MCF 10A (cell line): ENCODE measurements at regions not wholly inside any gene's neighbourhood (a gene's known extent, or its start where the extent isn't known, plus 50 kb on each side); places are given as distances from the start of the nearest gene placed in this dataset.

Source experiments
- BruUV-seq: library from RNA; stranded (reverse); fragments of 400-500 nt; replicated peaks from 2 replicates; lab custom pipeline; 2021; lab: Mats Ljungman, UMichigan
- CTCF ChIA-PET: fragments of 300-600 bp; sonication (Branson Sonifier 250); formaldehyde crosslinking; extraction: SDS; loops from one replicate; lab custom pipeline; 2021; ENCODE audit warnings: antibody characterized with exemption, inconsistent platforms; lab: Yijun Ruan, JAX
- POLR2A ChIA-PET: fragments of 300-600, 350-650 bp; sonication (Branson Sonifier 250); formaldehyde crosslinking; extraction: SDS; loops from one replicate; lab custom pipeline; 2020; ENCODE audit warnings: antibody characterized with exemption, inconsistent platforms; lab: Yijun Ruan, JAX
- DNase-seq: peaks from one replicate; pipeline ENCODE4 v3.0.0-alpha.2; 2018; ENCODE audit not compliant: unreplicated experiment
- H3K27ac Mint-ChIP-seq: one replicate; pipeline ENCODE4 v1.8.0; 2022; ENCODE audit warnings: mild to moderate bottlenecking, low read depth, mixed read lengths; ENCODE audit not compliant: unreplicated experiment
- H3K27me3 Mint-ChIP-seq: one replicate; pipeline ENCODE4 v1.8.0; 2022; ENCODE audit warnings: mixed read lengths; ENCODE audit not compliant: insufficient read depth, unreplicated experiment
- H3K36me3 Mint-ChIP-seq: one replicate; pipeline ENCODE4 v1.8.0; 2022; ENCODE audit warnings: mild to moderate bottlenecking, moderate library complexity, mixed read lengths; ENCODE audit not compliant: insufficient read depth, unreplicated experiment
- H3K4me1 Mint-ChIP-seq: one replicate; pipeline ENCODE4 v1.8.0; 2022; ENCODE audit warnings: mixed read lengths; ENCODE audit not compliant: insufficient read depth, unreplicated experiment
- H3K4me3 Mint-ChIP-seq: one replicate; pipeline ENCODE4 v1.8.0; 2022; ENCODE audit warnings: mild to moderate bottlenecking, moderate library complexity, mixed read lengths; ENCODE audit not compliant: unreplicated experiment
- H3K9me3 Mint-ChIP-seq: one replicate; pipeline ENCODE4 v1.8.0; 2022; ENCODE audit warnings: mixed read lengths; ENCODE audit not compliant: unreplicated experiment
- CTCF ChIP-seq: fragments of 200-600 bp; IDR thresholded peaks from one replicate; pipeline ENCODE4 v1.8.0; 2022; ENCODE audit warnings: antibody characterized with exemption, mild to moderate bottlenecking; ENCODE audit not compliant: unreplicated experiment
- intact Hi-C: fragments of 100-400 bp; cut with micrococcal nuclease; formaldehyde crosslinking; loops from 2 replicates; pipeline ENCODE4 v1.14.1; 2022

DNA sequence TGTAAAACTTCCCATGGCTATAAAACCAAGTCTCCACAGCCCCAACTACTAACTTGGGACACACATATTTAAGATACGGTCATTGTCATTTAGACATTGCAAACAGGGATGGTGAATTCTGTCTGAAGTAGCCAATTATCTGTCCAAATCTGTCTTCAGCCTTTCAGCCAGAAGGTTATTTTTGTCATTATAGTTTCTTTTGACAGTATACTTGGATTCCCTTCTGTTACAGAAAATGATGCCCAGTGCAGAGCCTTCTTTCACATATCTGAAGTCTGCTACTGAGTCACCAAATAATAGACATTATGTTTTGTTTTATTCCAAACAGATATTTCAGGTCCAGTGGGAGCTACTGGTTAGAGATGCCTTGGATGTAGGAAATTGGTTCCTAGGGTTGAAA is 452.4 kb upstream of the HTR2A start:
- no peak for TF ChIP-seq CTCF
- Mint-ChIP-seq H3K4me3 (no peak overlapping the region), H3K4me1 (no peaks in the 10 kb centered on the region), H3K27me3 (no peaks in the 10 kb centered on the region), H3K36me3 (no peaks in the 10 kb centered on the region), H3K27ac (no peak overlapping the region), H3K9me3 (no peaks in the 10 kb centered on the region)
- intact Hi-C loops: no loop called here
- ChIA-PET CTCF (interaction anchor here (0.7 kb wide), 1 partner anchor 689 kb away, joined by 3 read pairs; no protein-coding TSS in a partner anchor), POLR2A (no interaction called here)
- no peak for DNase-seq
- BruUV-seq: no TSS peak

DNA sequence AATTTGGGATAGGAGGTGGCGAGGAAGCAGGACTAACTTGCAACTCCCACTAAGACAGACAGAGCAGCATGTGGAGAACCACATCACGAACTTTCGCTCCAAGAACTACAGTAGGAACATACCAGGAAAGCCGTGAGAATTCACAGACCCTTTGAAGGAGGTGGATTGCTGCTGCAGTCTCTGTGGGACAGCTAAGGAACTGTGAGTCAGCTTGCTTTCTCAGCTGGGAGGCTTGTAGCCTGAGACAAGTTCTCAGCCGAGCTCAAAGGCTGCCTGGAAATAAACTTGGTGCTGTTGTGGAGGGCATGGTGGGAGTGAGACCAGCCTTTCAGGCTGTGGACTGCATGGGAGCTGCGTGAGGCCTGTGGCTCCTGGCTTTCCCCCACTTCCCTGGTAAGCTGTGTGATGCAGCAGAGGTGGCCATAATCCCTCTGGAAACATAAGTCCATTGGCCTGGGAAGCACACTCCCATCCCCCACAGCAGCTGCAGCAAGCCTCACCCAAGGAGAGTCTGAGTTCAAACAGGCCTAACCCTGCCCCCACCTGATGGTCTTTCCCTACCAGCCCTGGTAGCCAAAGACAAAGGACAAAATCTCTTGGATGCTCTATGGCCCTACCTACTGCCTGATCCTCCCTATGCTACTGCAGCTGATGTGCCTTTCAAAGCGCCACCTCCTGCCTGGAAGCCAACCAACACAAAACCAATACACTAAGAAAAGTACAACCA is 441.1 kb upstream of the HTR2A start:
- H3K36me3 Mint-ChIP-seq: no peaks in the 10 kb centered on the region
- no peaks in the 10 kb centered on the region for H3K27me3 Mint-ChIP-seq
- intact Hi-C loops: no loop called here
- TF ChIP-seq CTCF: no peak
- ChIA-PET POLR2A (no interaction called here), CTCF (no interaction called here)
- H3K4me3 Mint-ChIP-seq: no peak overlapping the region
- peaks cover 16% of the 10 kb centered on the region for H3K9me3 Mint-ChIP-seq
- peak; percentile 8 for DNase-seq
- H3K27ac Mint-ChIP-seq: no peak overlapping the region
- BruUV-seq: no TSS peak
- no peaks in the 10 kb centered on the region for H3K4me1 Mint-ChIP-seq

DNA sequence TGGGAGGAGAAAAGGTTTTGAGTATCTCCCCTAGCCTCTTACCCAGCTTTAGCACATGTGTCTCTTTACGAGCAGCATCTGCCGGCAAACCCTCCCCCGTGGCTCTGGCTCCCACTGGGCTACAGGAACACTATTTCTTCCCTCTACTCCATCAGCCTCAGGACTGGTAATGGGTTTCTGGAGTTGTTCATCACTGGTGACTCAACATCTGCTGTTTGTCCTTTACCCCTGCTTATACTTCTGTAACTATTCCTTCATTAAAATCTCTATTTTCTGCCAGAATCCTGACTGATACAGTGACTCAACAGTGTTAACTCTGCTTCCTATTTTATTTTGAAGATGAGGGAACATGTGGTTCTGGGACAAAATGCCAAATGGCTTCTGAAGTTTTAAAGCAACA is 437.3 kb upstream of the HTR2A start:
- CTCF ChIA-PET: no interaction called here
- POLR2A ChIA-PET: no interaction called here
- TF ChIP-seq CTCF: no peak
- H3K4me1 Mint-ChIP-seq: no peaks in the 10 kb centered on the region
- no TSS peak for BruUV-seq
- peak; percentile 28 for DNase-seq
- H3K9me3 Mint-ChIP-seq: no peaks in the 10 kb centered on the region
- H3K36me3 Mint-ChIP-seq: no peaks in the 10 kb centered on the region
- intact Hi-C loops: no loop called here
- H3K27me3 Mint-ChIP-seq: no peaks in the 10 kb centered on the region
- H3K4me3 Mint-ChIP-seq: no peak overlapping the region
- no peak overlapping the region for H3K27ac Mint-ChIP-seq

- Mint-ChIP-seq H3K27me3 (no peaks in the 10 kb centered on the region), H3K9me3 (no peaks in the 10 kb centered on the region), H3K27ac (no peak overlapping the region), H3K4me3 (no peak overlapping the region), H3K36me3 (no peaks in the 10 kb centered on the region), H3K4me1 (no peaks in the 10 kb centered on the region)
- DNase-seq: no peak
- BruUV-seq: no TSS peak
- ChIA-PET CTCF (no interaction called here), POLR2A (no interaction called here)
- no peak for TF ChIP-seq CTCF
- intact Hi-C loops: no loop called here
Observed at GRCh38 chr13:47332149-47332548, 435.3 kb upstream of the HTR2A start.
